Lung (tissue), 11 donors: ENCODE measurements at regions not wholly inside any gene's neighbourhood (a gene's known extent, or its start where the extent isn't known, plus 50 kb on each side); places are given as distances from the start of the nearest gene placed in this dataset.

Source experiments
- ATAC-seq: fragments of 200-7000 bp; cut with Tn5 transposase; one replicate; pipeline ENCODE4 v1.9.1; 2020; ENCODE audit warnings: moderate number of reproducible peaks; ENCODE audit not compliant: insufficient read depth, low FRiP score
- DNase-seq, 3 donors: peaks; one replicate each; pipeline ENCODE4 v3.0.0-alpha.2; 2013 to 2017
- H3K27ac ChIP-seq, 2 donors: one replicate each; pipeline ENCODE4 v1.5.1; 2013; ENCODE audit warnings: mild to moderate bottlenecking in 2 of 2, moderate library complexity in 2 of 2, control low read depth in 1 of 2, inconsistent platforms in 1 of 2, low read depth in 1 of 2, low read length in 1 of 2
- H3K27me3 ChIP-seq, 3 donors: one replicate each; pipeline ENCODE4 v1.5.1; 2013; ENCODE audit warnings: low read length in 2 of 3; ENCODE audit not compliant: control insufficient read depth in 3 of 3, insufficient read depth in 3 of 3
- H3K36me3 ChIP-seq, 4 donors: one replicate each; pipeline ENCODE4 v1.5.1; 2013; ENCODE audit warnings: low read length in 4 of 4, mild to moderate bottlenecking in 1 of 4, moderate library complexity in 1 of 4; ENCODE audit not compliant: control insufficient read depth in 4 of 4, insufficient read depth in 4 of 4
- H3K4me1 ChIP-seq, 5 donors: one replicate each; pipeline ENCODE4 v1.5.1; 2013; ENCODE audit warnings: low read length in 5 of 5, mild to moderate bottlenecking in 2 of 5, moderate library complexity in 1 of 5; ENCODE audit not compliant: control insufficient read depth in 5 of 5, insufficient read depth in 5 of 5
- H3K4me3 ChIP-seq: one replicate; pipeline ENCODE4 v1.5.1; 2013; ENCODE audit warnings: mild to moderate bottlenecking, control low read depth, moderate library complexity
- H3K9ac ChIP-seq, 2 donors: one replicate each; pipeline ENCODE4 v1.5.1; 2013; ENCODE audit warnings: low read length in 2 of 2, control low read depth in 1 of 2; ENCODE audit not compliant: insufficient read depth in 1 of 2
- H3K9me3 ChIP-seq, 4 donors: one replicate each; pipeline ENCODE4 v1.5.1; 2013; ENCODE audit warnings: low read length in 3 of 4, mild to moderate bottlenecking in 1 of 4, moderate library complexity in 1 of 4; ENCODE audit not compliant: control insufficient read depth in 4 of 4, insufficient read depth in 3 of 4
- CTCF ChIP-seq: IDR thresholded peaks from 2 replicates; pipeline ENCODE4 v1.5.1; 2012; ENCODE audit warnings: mild to moderate bottlenecking; ENCODE audit errors: control extremely low read depth, extremely low read depth
- WGBS, 2 donors: extraction: QIAGEN DNeasy Blood & Tissue Kit; methylation state at CpG; one replicate each; pipeline ENCODE4 v1.1.7; 2013; 5-methylcytosine and 5-hydroxymethylcytosine counted together
- donor health status: control.
- donor health status: control.
- donor health status: Bipolar disorder and iron deficiency.
- donor health status: healthy.
- donor health status: DM: yes; HTN: yes; CAD: no.

- no peak for TF ChIP-seq CTCF
- Histone ChIP-seq H3K9me3 (no peaks in the 10 kb centered on the region), H3K27me3 (no peaks in the 10 kb centered on the region), H3K36me3 (no peaks in the 10 kb centered on the region), H3K4me3 (no peak overlapping the region), H3K27ac (no peak overlapping the region), H3K9ac (no peak overlapping the region), H3K4me1 (peaks cover 0 to 2% (median 0%) of the 10 kb centered on the region in 5 donors)
- WGBS, 2 donors = 88 to 96% methylated on average over 5 of the region's 5 CpGs
- DNase-seq (no peak), ATAC-seq (no peak)
These were observed 97.0 kb downstream of the NRN1 start for GRCh38 chr6:5909721-5910120.

DNA sequence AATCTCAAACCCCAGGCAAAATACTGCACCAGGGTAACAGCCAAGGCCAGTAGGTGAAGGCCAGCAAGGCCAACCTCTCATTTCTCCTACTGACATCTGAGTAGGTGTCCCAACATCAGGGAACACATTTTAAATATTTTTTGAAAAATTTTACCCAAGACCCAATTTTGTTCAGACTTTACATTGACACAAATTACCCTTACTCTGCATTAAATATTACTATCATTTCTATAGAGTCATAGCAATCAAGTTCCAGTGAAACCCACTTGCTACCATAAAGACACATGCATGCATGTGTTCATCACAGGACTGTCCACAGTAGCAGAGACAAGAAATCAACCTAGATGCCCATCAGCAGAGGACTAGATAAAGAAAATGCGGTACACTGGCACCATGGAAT is 99.9 kb downstream of the NRN1 start:
- Histone ChIP-seq H3K36me3 (no peaks in the 10 kb centered on the region), H3K4me3 (no peak overlapping the region), H3K9ac (no peak overlapping the region), H3K9me3 (no peaks in the 10 kb centered on the region), H3K27me3 (no peaks in the 10 kb centered on the region), H3K27ac (no peak overlapping the region), H3K4me1 (peaks cover 0 to 2% (median 0%) of the 10 kb centered on the region in 5 donors)
- no peak for TF ChIP-seq CTCF
- 87 to 95% methylated on average over 1 of the region's 1 CpG for WGBS, 2 donors
- DNase-seq (no peak), ATAC-seq (no peak)

- WGBS, 2 donors = 89 to 90% methylated on average over 1 of the region's 1 CpG
- no peak overlapping the region for H3K27ac ChIP-seq
These were observed 100.4 kb downstream of the NRN1 start for GRCh38 chr6:5906340-5906670.

More at GRCh38 chr6:5906340-5906670, 100.4 kb downstream of the NRN1 start:
- no peak for TF ChIP-seq CTCF
- Histone ChIP-seq H3K4me1 (peaks cover 0 to 2% (median 0%) of the 10 kb centered on the region in 5 donors), H3K27me3 (no peaks in the 10 kb centered on the region), H3K9me3 (no peaks in the 10 kb centered on the region), H3K36me3 (no peaks in the 10 kb centered on the region), H3K4me3 (no peak overlapping the region), H3K9ac (no peak overlapping the region)
- ATAC-seq = no peak
- DNase-seq = no peak
